ENCODE measurements at regions not wholly inside any gene's neighbourhood (a gene's known extent, or its start where the extent isn't known, plus 50 kb on each side); places are given as distances from the start of the nearest gene placed in this dataset.

DNA sequence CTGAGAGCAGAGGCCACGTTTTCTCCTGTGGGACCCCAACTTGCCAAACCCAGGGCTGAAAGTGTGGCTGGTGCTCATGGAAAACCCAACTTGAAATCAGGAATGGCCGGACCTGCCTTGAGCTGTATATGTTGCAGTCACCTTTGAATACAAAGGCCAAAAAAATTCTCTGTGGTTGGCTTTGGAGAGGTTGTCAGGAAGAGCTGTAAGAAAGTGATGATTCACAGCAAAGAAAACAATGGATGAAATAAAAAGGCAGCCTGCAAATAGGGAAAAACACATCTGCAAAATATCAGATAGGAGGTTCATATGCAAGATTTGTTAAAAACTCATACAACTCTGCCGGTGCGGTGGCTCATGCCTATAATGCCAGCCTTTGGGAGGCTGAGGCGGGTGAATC lies 715.8 kb downstream of the UQCRFS1 start:
- POLR2A ChIA-PET: no interaction called here
- TF ChIP-seq FOXK2 (IDR thresholded peaks at IDR 0.05) (no peak), LEF1 (IDR thresholded peaks at IDR 0.05; ENCODE audit: borderline replicate concordance) (no peak), HDGF (IDR thresholded peaks at IDR 0.05; ENCODE audit: borderline replicate concordance) (no peak), ARNT (IDR thresholded peaks at IDR 0.05) (no peak), FOXM1 (IDR thresholded peaks at IDR 0.05; ENCODE audit: borderline replicate concordance) (no peak), ELF4 (IDR thresholded peaks at IDR 0.05) (no peak)
- TF ChIP-seq, protein P1, sequence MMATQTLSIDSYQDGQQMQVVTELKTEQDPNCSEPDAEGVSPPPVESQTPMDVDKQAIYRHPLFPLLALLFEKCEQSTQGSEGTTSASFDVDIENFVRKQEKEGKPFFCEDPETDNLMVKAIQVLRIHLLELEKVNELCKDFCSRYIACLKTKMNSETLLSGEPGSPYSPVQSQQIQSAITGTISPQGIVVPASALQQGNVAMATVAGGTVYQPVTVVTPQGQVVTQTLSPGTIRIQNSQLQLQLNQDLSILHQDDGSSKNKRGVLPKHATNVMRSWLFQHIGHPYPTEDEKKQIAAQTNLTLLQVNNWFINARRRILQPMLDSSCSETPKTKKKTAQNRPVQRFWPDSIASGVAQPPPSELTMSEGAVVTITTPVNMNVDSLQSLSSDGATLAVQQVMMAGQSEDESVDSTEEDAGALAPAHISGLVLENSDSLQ (IDR thresholded peaks at IDR 0.05): no peak
- CTCF ChIA-PET: no interaction called here
- no peak for DNase-seq (ENCODE audit: extremely low spot score)

DNA sequence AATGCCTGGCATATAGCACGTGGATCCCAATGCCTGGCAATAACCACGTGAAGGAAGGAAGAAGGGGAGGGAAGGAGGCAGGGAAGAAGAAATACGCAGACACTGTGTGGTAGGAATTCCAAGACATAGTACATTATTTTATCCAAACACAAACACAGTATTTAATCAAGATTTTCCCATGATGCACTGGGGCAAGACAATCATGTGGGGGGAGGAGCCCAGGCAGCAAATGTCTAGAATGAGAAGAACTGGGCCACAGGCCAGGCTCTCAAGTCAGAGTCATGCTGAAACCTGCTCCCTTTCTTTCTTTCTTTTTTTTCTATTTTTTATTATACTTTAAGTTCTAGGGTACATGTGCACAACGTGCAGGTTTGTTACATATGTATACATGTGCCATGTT lies 717.9 kb downstream of the UQCRFS1 start:
- CTCF ChIA-PET: no interaction called here

DNA sequence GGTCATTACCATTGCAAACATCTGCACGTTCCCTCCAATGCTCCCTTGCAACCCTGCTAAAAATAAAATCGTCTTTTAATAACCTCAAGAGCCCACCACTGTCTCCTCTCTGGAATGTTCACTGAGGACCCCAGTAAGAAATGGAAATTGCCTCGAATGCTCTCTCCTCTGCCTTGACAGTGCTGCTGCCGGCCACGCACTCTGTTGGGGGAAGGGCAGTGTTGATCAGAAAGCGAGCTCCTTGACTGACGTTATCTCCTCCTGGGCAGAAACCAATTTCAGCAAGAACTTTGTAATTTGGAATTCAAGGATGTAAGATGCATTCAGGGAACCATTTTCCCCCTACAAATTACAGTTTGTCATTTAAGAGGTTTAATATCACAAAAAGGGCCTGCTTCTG lies 718.5 kb downstream of the UQCRFS1 start:
- ChIA-PET POLR2A (no interaction called here), CTCF (no interaction called here)
- DNase-seq (ENCODE audit: extremely low spot score): no peak

More for the DNA sequence above, 717.9 kb downstream of the UQCRFS1 start:
- TF ChIP-seq SUZ12 (IDR thresholded peaks at IDR 0.05): no peak
- no peak for TF ChIP-seq ELF4 (IDR thresholded peaks at IDR 0.05)
- no peak for TF ChIP-seq BHLHE40 (IDR thresholded peaks at IDR 0.05; ENCODE audit: borderline replicate concordance)
- TF ChIP-seq FOXK2 (IDR thresholded peaks at IDR 0.05): no peak
- TF ChIP-seq SP1 (IDR thresholded peaks at IDR 0.05): no peak
- no peak for TF ChIP-seq ZNF384 (IDR thresholded peaks at IDR 0.05)
- TF ChIP-seq TARDBP (IDR thresholded peaks at IDR 0.05): no peak
- no peak for TF ChIP-seq FOXA1 (IDR thresholded peaks at IDR 0.05)
- TF ChIP-seq L3MBTL2 (conservative IDR thresholded peaks at IDR 0.05): no peak
- TF ChIP-seq HDGF (IDR thresholded peaks at IDR 0.05; ENCODE audit: borderline replicate concordance): no peak
- POLR2A ChIA-PET: no interaction called here
- DNase-seq (ENCODE audit: extremely low spot score): no peak

DNA sequence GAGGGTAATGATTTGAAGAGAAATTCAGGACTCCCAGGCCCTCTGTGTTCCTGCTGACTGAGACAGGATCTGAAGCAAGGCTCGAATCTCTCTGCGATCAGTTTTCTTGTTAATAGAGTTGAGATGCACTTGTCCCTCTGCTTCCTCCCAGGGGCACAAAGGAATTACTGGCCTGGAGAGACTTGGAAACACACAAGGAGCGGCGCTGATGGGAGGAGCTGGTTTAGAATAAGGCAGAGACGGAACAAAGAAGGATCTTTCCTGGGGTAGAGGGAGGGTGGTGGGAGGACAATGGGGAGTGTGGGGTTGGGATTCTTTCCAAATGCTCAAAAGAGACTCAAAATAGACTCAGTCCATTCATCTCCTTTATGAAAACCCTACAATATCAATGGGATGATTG lies 719.1 kb downstream of the UQCRFS1 start:
- no peak for DNase-seq (ENCODE audit: extremely low spot score)
- POLR2A ChIA-PET: no interaction called here
- TF ChIP-seq FOXK2 (IDR thresholded peaks at IDR 0.05) (no peak), SUZ12 (IDR thresholded peaks at IDR 0.05) (no peak), FOXA1 (IDR thresholded peaks at IDR 0.05) (no peak), ELF4 (IDR thresholded peaks at IDR 0.05) (no peak), ARNT (IDR thresholded peaks at IDR 0.05) (no peak), ZNF384 (IDR thresholded peaks at IDR 0.05) (no peak), NFRKB (IDR thresholded peaks at IDR 0.05) (no peak), L3MBTL2 (conservative IDR thresholded peaks at IDR 0.05) (no peak), FOXM1 (IDR thresholded peaks at IDR 0.05; ENCODE audit: borderline replicate concordance) (no peak), LEF1 (IDR thresholded peaks at IDR 0.05; ENCODE audit: borderline replicate concordance) (no peak), HDGF (IDR thresholded peaks at IDR 0.05; ENCODE audit: borderline replicate concordance) (no peak), SP1 (IDR thresholded peaks at IDR 0.05) (no peak), BHLHE40 (IDR thresholded peaks at IDR 0.05; ENCODE audit: borderline replicate concordance) (no peak), CTBP1 (IDR thresholded peaks at IDR 0.05; ENCODE audit: borderline replicate concordance) (no peak)
- TF ChIP-seq, protein P1 (IDR thresholded peaks at IDR 0.05): no peak

More for the DNA sequence above, 718.5 kb downstream of the UQCRFS1 start:
- TF ChIP-seq BHLHE40 (IDR thresholded peaks at IDR 0.05; ENCODE audit: borderline replicate concordance) (no peak), SUZ12 (IDR thresholded peaks at IDR 0.05) (no peak), ZNF384 (IDR thresholded peaks at IDR 0.05) (no peak), TARDBP (IDR thresholded peaks at IDR 0.05) (no peak), SP1 (IDR thresholded peaks at IDR 0.05) (no peak), FOXK2 (IDR thresholded peaks at IDR 0.05) (no peak), LEF1 (IDR thresholded peaks at IDR 0.05; ENCODE audit: borderline replicate concordance) (no peak), L3MBTL2 (conservative IDR thresholded peaks at IDR 0.05) (no peak), ELF4 (IDR thresholded peaks at IDR 0.05) (no peak), NFRKB (IDR thresholded peaks at IDR 0.05) (no peak), FOXA1 (IDR thresholded peaks at IDR 0.05) (no peak)

DNA sequence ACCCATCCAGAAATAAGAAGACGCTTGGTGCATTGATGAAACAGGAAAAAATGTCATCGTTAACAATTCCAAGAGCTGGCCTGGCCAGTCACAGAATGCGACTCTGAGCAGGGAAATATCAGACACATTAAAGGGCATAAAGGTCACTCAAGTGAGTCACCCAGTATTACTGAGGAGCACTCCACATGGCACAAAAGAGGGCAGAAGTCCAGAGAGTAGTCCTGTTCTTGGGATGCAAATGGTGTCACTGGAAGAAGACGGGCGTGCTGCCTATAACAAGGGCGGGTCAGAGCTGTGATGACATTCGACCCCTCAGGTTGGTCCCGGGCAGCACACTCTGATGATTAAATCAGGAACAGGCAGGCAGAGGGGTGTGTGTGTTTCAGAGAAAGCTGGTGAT lies 720.3 kb downstream of the UQCRFS1 start:
- ChIA-PET CTCF (no interaction called here), POLR2A (no interaction called here)
- TF ChIP-seq, protein P1 (IDR thresholded peaks at IDR 0.05): no peak
- TF ChIP-seq ARNT (IDR thresholded peaks at IDR 0.05) (no peak), ZNF384 (IDR thresholded peaks at IDR 0.05) (no peak), FOXM1 (IDR thresholded peaks at IDR 0.05; ENCODE audit: borderline replicate concordance) (no peak), LEF1 (IDR thresholded peaks at IDR 0.05; ENCODE audit: borderline replicate concordance) (no peak)
- DNase-seq (ENCODE audit: extremely low spot score): no peak

More for the DNA sequence above, 719.1 kb downstream of the UQCRFS1 start:
- CTCF ChIA-PET: interaction anchor here (0.9 kb wide), 1 partner anchor 24 kb away, joined by 3 read pairs; no protein-coding TSS in a partner anchor

DNA sequence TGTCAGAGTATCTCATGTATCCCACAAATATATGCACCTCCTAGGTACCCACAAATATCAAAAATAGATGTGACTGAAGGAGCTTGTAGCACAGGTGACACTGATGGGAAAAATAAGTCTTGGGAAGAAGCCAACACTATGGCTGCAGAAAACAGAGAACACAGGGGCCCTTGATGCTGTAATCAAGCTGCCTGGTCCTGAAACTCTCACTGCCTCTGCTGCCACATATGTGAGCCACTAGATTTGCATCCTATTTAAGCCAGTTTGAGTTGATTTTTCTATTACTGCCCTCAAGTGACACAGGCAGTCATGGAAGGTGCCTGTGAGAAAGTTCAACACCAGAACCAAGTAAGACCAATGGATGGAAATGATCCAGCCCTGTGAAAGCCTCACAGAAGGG lies 720.8 kb downstream of the UQCRFS1 start:
- CTCF ChIA-PET: no interaction called here
- TF ChIP-seq ZNF384 (IDR thresholded peaks at IDR 0.05) (no peak), HDGF (IDR thresholded peaks at IDR 0.05; ENCODE audit: borderline replicate concordance) (no peak), NFRKB (IDR thresholded peaks at IDR 0.05) (no peak), L3MBTL2 (conservative IDR thresholded peaks at IDR 0.05) (no peak), SUZ12 (IDR thresholded peaks at IDR 0.05) (no peak), BHLHE40 (IDR thresholded peaks at IDR 0.05; ENCODE audit: borderline replicate concordance) (no peak), FOXA1 (IDR thresholded peaks at IDR 0.05) (no peak), FOXK2 (IDR thresholded peaks at IDR 0.05) (no peak), FOXM1 (IDR thresholded peaks at IDR 0.05; ENCODE audit: borderline replicate concordance) (no peak), ARNT (IDR thresholded peaks at IDR 0.05) (no peak), SP1 (IDR thresholded peaks at IDR 0.05) (no peak), ELF4 (IDR thresholded peaks at IDR 0.05) (no peak), CTBP1 (IDR thresholded peaks at IDR 0.05; ENCODE audit: borderline replicate concordance) (no peak)
- TF ChIP-seq, protein P1 (IDR thresholded peaks at IDR 0.05): no peak
- no peak for DNase-seq (ENCODE audit: extremely low spot score)
- POLR2A ChIA-PET: no interaction called here
